IMR-90 (cell line): ENCODE measurements at regions not wholly inside any gene's neighbourhood (a gene's known extent, or its start where the extent isn't known, plus 50 kb on each side); places are given as distances from the start of the nearest gene placed in this dataset.

ENCODE experiments used
- ATAC-seq: fragments of 200-7000 bp; cut with Tn5 transposase; 2 replicates; pipeline ENCODE4 v1.9.1; 2020; ENCODE audit warnings: low read depth, mild to moderate bottlenecking, moderate library complexity
- BruUV-seq: library from RNA; stranded (reverse); fragments of 400-500 nt; replicated peaks from 2 replicates; lab custom pipeline; 2021; lab: Mats Ljungman, UMichigan
- CTCF ChIA-PET: fragments of 300-600 bp; formaldehyde crosslinking; extraction: SDS; loops from one replicate; lab custom pipeline; 2021; ENCODE audit warnings: antibody characterized with exemption; lab: Yijun Ruan, JAX
- POLR2A ChIA-PET: fragments of 300-600 bp; sonication (Branson Sonifier 250); formaldehyde crosslinking; loops from one replicate; lab custom pipeline; 2022; ENCODE audit warnings: antibody characterized with exemption; ENCODE audit not compliant: unreplicated experiment; lab: Charles Lee
- DNase-seq: peaks from one replicate; pipeline ENCODE4 v3.0.0; 2013
- H2AFZ ChIP-seq: replicated peaks from 2 replicates; pipeline ENCODE3; 2013; ENCODE audit warnings: low read length, mild to moderate bottlenecking; ENCODE audit not compliant: poor library complexity
- H2AK5ac ChIP-seq: 2 replicates; pipeline ENCODE4 v1.6.1; 2013; ENCODE audit warnings: low read depth, low read length, inconsistent platforms
- H2AK9ac ChIP-seq: replicated peaks from 2 replicates; pipeline ENCODE3; 2013; ENCODE audit warnings: mild to moderate bottlenecking, low read depth, low read length, moderate library complexity; ENCODE audit not compliant: poor library complexity
- H2BK120ac ChIP-seq: 2 replicates; pipeline ENCODE4 v1.6.1; 2013; ENCODE audit warnings: low read depth, low read length, inconsistent platforms
- H2BK15ac ChIP-seq: 3 replicates; pipeline ENCODE4 v1.6.1; 2013; ENCODE audit warnings: low read depth, low read length, inconsistent platforms
- H2BK20ac ChIP-seq: 2 replicates; pipeline ENCODE4 v1.6.1; 2013; ENCODE audit warnings: low read depth, mild to moderate bottlenecking, inconsistent platforms, low read length, moderate library complexity
- H2BK5ac ChIP-seq: 2 replicates; pipeline ENCODE4 v1.6.1; 2013; ENCODE audit warnings: mild to moderate bottlenecking, low read depth, low read length, inconsistent platforms; ENCODE audit not compliant: poor library complexity, severe bottlenecking
- H3K14ac ChIP-seq: replicated peaks from 2 replicates; pipeline ENCODE4 v1.6.1; 2013; ENCODE audit warnings: low read depth, low read length, inconsistent platforms
- H3K18ac ChIP-seq: 2 replicates; pipeline ENCODE4 v1.6.1; 2013; ENCODE audit warnings: low read depth, low read length, control low read depth
- H3K23ac ChIP-seq: 2 replicates; pipeline ENCODE4 v1.6.1; 2013; ENCODE audit warnings: low read depth, low read length, inconsistent platforms
- H3K27ac ChIP-seq: 2 replicates; pipeline ENCODE4 v1.5.1; 2013; ENCODE audit warnings: mild to moderate bottlenecking, control low read depth, low read length; ENCODE audit not compliant: insufficient read depth
- H3K27me3 ChIP-seq: 2 replicates; pipeline ENCODE4 v1.6.1; 2013; ENCODE audit warnings: low read length; ENCODE audit not compliant: control insufficient read depth, insufficient read depth
- H3K36me3 ChIP-seq: 2 replicates; pipeline ENCODE4 v1.6.1; 2013; ENCODE audit warnings: low read length, mixed read lengths; ENCODE audit not compliant: control insufficient read depth, insufficient read depth
- H3K4ac ChIP-seq: 2 replicates; pipeline ENCODE4 v1.6.1; 2013; ENCODE audit warnings: low read depth, low read length, inconsistent platforms
- H3K4me1 ChIP-seq: 2 replicates; pipeline ENCODE4 v1.6.1; 2013; ENCODE audit warnings: low read length, mixed read lengths; ENCODE audit not compliant: control insufficient read depth, insufficient read depth
- H3K4me2 ChIP-seq: 2 replicates; pipeline ENCODE4 v1.6.1; 2013; ENCODE audit warnings: low read depth, mild to moderate bottlenecking, control low read depth, low read length, moderate library complexity
- H3K4me3 ChIP-seq: 2 replicates; pipeline ENCODE4 v1.5.1; 2013; ENCODE audit warnings: low read depth, mild to moderate bottlenecking, control low read depth, low read length, moderate library complexity; ENCODE audit not compliant: insufficient read depth
- H3K56ac ChIP-seq: 2 replicates; pipeline ENCODE4 v1.6.1; 2013; ENCODE audit warnings: low read length, inconsistent platforms; ENCODE audit not compliant: insufficient read depth; ENCODE audit errors: extremely low read depth
- H3K79me1 ChIP-seq, 2 experiments: 2 replicates each; pipeline ENCODE4 v1.6.1; 2013; ENCODE audit warnings: low read length in 2 of 2, inconsistent platforms in 1 of 2, low read depth in 1 of 2
- H3K9ac ChIP-seq: 2 replicates; pipeline ENCODE4 v1.6.1; 2013; ENCODE audit warnings: low read depth, low read length, control low read depth
- H3K9me1 ChIP-seq: 2 replicates; pipeline ENCODE4 v1.6.1; 2013; ENCODE audit warnings: low read length, inconsistent platforms; ENCODE audit not compliant: insufficient read depth
- H3K9me3 ChIP-seq: 2 replicates; pipeline ENCODE4 v1.6.1; 2013; ENCODE audit warnings: low read length; ENCODE audit not compliant: control insufficient read depth, insufficient read depth
- H4K20me1 ChIP-seq: 2 replicates; pipeline ENCODE4 v1.6.1; 2013; ENCODE audit warnings: low read length, inconsistent platforms; ENCODE audit not compliant: insufficient read depth
- H4K5ac ChIP-seq: 2 replicates; pipeline ENCODE4 v1.6.1; 2013; ENCODE audit warnings: mild to moderate bottlenecking, low read depth, low read length, control low read depth
- H4K8ac ChIP-seq, 2 experiments: 2 replicates each; pipeline ENCODE4 v1.6.1; 2013; ENCODE audit warnings: low read depth in 2 of 2, low read length in 2 of 2, control low read depth in 1 of 2, inconsistent platforms in 1 of 2
- H4K91ac ChIP-seq: 2 replicates; pipeline ENCODE4 v1.6.1; 2013; ENCODE audit warnings: low read depth, low read length, inconsistent platforms; ENCODE audit not compliant: insufficient read depth
- BHLHE40 ChIP-seq: fragments of 150-350 bp; IDR thresholded peaks from 2 replicates; pipeline ENCODE4 v1.6.1; 2016; ENCODE audit warnings: mild to moderate bottlenecking, low read depth, low read length
- CEBPB ChIP-seq: IDR thresholded peaks from 2 replicates; pipeline ENCODE4 v1.6.1; 2012; ENCODE audit warnings: low read depth, low read length, improper control_type of control experiment
- CHD1 ChIP-seq: IDR thresholded peaks from 2 replicates; pipeline ENCODE4 v1.6.1; 2012; ENCODE audit warnings: low read depth, low read length, improper control_type of control experiment
- FOS ChIP-seq: fragments of 150-350 bp; IDR thresholded peaks from 2 replicates; pipeline ENCODE4 v1.6.1; 2016; ENCODE audit warnings: low read depth, low read length
- MAFK ChIP-seq: IDR thresholded peaks from 2 replicates; pipeline ENCODE4 v1.6.1; 2012; ENCODE audit warnings: low read depth, low read length, improper control_type of control experiment
- MAZ ChIP-seq: IDR thresholded peaks from 2 replicates; pipeline ENCODE4 v1.6.1; 2012; ENCODE audit warnings: low read depth, mild to moderate bottlenecking, low read length, improper control_type of control experiment, moderate library complexity, borderline replicate concordance
- MXI1 ChIP-seq: IDR thresholded peaks from 2 replicates; pipeline ENCODE4 v1.6.1; 2012; ENCODE audit warnings: low read depth, mild to moderate bottlenecking, low read length, moderate library complexity, borderline replicate concordance
- NFE2L2 ChIP-seq: fragments of 150-350 bp; IDR thresholded peaks from 2 replicates; pipeline ENCODE4 v1.6.1; 2016; ENCODE audit warnings: low read depth, mild to moderate bottlenecking, low read length
- POLR2A ChIP-seq: IDR thresholded peaks from 2 replicates; pipeline ENCODE4 v1.6.1; 2012; ENCODE audit warnings: mild to moderate bottlenecking, low read depth, low read length
- RAD21 ChIP-seq: IDR thresholded peaks from 2 replicates; pipeline ENCODE4 v1.6.1; 2012; ENCODE audit warnings: low read length, improper control_type of control experiment
- RCOR1 ChIP-seq: IDR thresholded peaks from 2 replicates; pipeline ENCODE4 v1.6.1; 2012; ENCODE audit warnings: mild to moderate bottlenecking, low read length, improper control_type of control experiment; ENCODE audit not compliant: insufficient replicate concordance
- RFX5 ChIP-seq: IDR thresholded peaks from 2 replicates; pipeline ENCODE4 v1.8.0; 2012; ENCODE audit warnings: low read depth, mild to moderate bottlenecking, low read length, moderate library complexity
- SMC3 ChIP-seq: fragments of 150-350 bp; IDR thresholded peaks from 2 replicates; pipeline ENCODE4 v1.6.1; 2016; ENCODE audit warnings: low read depth, mild to moderate bottlenecking, antibody characterized with exemption, low read length, moderate library complexity
- WGBS, 2 experiments: methylation state at CpG; one replicate each; pipeline versions ENCODE4 v1.1.5 to v1.1.7; 2013; ENCODE audit warnings: missing lambda C conversion rate in 2 of 2; ENCODE audit not compliant: insufficient read length in 1 of 2; ENCODE audit errors: extremely low coverage in 2 of 2; 5-methylcytosine and 5-hydroxymethylcytosine counted together
- dilution Hi-C: fragments of 300-500 bp; cut with HindIII; formaldehyde crosslinking; loops from one replicate; pipeline ENCODE4 v1.14.3; 2018; ENCODE audit warnings: low sequenced_read_pairs; ENCODE audit not compliant: unreplicated experiment
- in situ Hi-C: fragments of 300-500 bp; cut with MboI; formaldehyde crosslinking; loops from 3 replicates; pipeline ENCODE4 v1.14.3; 2019; ENCODE audit warnings: low sequenced_read_pairs, inconsistent platforms, mixed read lengths
- intact Hi-C: fragments of 100-400 bp; cut with micrococcal nuclease; formaldehyde crosslinking; loops from 2 replicates; pipeline ENCODE4 v1.10.0; 2022
- TF ChIP-seq, protein P1 (sequence below): fragments of 150-350 bp; IDR thresholded peaks from 2 replicates; pipeline ENCODE4 v1.6.1; 2016; ENCODE audit warnings: low read depth, mild to moderate bottlenecking, low read length, moderate library complexity, borderline replicate concordance
- TF ChIP-seq, protein P2 (sequence below): conservative IDR thresholded peaks from 2 replicates; pipeline ENCODE4 v1.5.1; 2012; ENCODE audit warnings: mild to moderate bottlenecking, low read depth, low read length, improper control_type of control experiment
- TF ChIP-seq, protein P3 (sequence below): fragments of 150-350 bp; IDR thresholded peaks from 2 replicates; pipeline ENCODE4 v1.6.1; 2017; ENCODE audit warnings: mild to moderate bottlenecking, antibody characterized with exemption, low read length, low read depth

DNA sequence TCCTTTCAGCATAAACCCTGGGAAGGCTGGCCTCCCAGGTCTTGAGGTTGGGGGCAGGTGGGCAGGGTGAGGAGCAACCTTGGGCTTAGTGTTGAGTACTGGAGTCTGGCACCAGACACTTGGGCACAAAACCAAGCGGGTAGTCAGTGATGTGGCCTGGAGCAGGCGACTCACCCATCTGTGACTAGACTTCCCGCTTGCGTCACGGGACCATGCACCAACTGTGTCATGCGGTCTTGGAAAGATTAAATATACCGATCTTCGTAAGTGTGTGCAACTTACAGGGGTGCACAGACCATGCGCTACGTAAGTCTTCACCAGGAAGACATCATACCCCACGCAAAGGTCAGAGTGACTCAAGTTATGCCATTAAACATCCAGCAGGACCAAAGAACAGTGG lies 304.4 kb upstream of the IRX4 start:
- H4K91ac ChIP-seq, result no peak overlapping the region
- peaks cover 29% of the 10 kb centered on the region for H3K9me3 ChIP-seq
- ChIA-PET POLR2A (no interaction called here), CTCF (no interaction called here)
- no peak overlapping the region for H2BK5ac ChIP-seq
- H2AK9ac ChIP-seq, result no peak overlapping the region
- H3K27ac ChIP-seq, result no peak overlapping the region
- no peaks in the 10 kb centered on the region for H3K9me1 ChIP-seq
- no peak overlapping the region for H2AFZ ChIP-seq
- no peak overlapping the region for H3K56ac ChIP-seq
- H3K36me3 ChIP-seq, result no peaks in the 10 kb centered on the region
- no peak overlapping the region for H3K4ac ChIP-seq
- H2BK20ac ChIP-seq, result no peak overlapping the region
- H3K4me3 ChIP-seq, result no peak overlapping the region
- WGBS, 2 experiments, result 89% methylated on average over 3 of the region's 11 CpGs; no CpG with 5 or more reads in 1 of the 2 experiments
- DNase-seq (no peak), ATAC-seq (no peak)
- H3K79me1 ChIP-seq, result no peaks in the 10 kb centered on the region
- H4K5ac ChIP-seq, result no peak overlapping the region
- no peaks in the 10 kb centered on the region for H3K4me1 ChIP-seq
- no peak overlapping the region for H3K23ac ChIP-seq
- TF ChIP-seq CEBPB, result no peak
- TF ChIP-seq RFX5, result no peak
- no peak for TF ChIP-seq SMC3
- no peak for TF ChIP-seq MAZ
- TF ChIP-seq, protein P1, sequence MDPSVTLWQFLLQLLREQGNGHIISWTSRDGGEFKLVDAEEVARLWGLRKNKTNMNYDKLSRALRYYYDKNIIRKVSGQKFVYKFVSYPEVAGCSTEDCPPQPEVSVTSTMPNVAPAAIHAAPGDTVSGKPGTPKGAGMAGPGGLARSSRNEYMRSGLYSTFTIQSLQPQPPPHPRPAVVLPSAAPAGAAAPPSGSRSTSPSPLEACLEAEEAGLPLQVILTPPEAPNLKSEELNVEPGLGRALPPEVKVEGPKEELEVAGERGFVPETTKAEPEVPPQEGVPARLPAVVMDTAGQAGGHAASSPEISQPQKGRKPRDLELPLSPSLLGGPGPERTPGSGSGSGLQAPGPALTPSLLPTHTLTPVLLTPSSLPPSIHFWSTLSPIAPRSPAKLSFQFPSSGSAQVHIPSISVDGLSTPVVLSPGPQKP, result no peak
- no peak for TF ChIP-seq POLR2A
- TF ChIP-seq, protein P2, sequence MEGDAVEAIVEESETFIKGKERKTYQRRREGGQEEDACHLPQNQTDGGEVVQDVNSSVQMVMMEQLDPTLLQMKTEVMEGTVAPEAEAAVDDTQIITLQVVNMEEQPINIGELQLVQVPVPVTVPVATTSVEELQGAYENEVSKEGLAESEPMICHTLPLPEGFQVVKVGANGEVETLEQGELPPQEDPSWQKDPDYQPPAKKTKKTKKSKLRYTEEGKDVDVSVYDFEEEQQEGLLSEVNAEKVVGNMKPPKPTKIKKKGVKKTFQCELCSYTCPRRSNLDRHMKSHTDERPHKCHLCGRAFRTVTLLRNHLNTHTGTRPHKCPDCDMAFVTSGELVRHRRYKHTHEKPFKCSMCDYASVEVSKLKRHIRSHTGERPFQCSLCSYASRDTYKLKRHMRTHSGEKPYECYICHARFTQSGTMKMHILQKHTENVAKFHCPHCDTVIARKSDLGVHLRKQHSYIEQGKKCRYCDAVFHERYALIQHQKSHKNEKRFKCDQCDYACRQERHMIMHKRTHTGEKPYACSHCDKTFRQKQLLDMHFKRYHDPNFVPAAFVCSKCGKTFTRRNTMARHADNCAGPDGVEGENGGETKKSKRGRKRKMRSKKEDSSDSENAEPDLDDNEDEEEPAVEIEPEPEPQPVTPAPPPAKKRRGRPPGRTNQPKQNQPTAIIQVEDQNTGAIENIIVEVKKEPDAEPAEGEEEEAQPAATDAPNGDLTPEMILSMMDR, result no peak
- TF ChIP-seq, protein P3, sequence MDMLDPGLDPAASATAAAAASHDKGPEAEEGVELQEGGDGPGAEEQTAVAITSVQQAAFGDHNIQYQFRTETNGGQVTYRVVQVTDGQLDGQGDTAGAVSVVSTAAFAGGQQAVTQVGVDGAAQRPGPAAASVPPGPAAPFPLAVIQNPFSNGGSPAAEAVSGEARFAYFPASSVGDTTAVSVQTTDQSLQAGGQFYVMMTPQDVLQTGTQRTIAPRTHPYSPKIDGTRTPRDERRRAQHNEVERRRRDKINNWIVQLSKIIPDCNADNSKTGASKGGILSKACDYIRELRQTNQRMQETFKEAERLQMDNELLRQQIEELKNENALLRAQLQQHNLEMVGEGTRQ, result no peak
- TF ChIP-seq MAFK, result no peak
- no peak for TF ChIP-seq NFE2L2
- TF ChIP-seq BHLHE40, result no peak
- no peak for TF ChIP-seq MXI1
- no peak for TF ChIP-seq RAD21
- no peak for TF ChIP-seq CHD1
- TF ChIP-seq FOS, result no peak
- no peak for TF ChIP-seq RCOR1
- H3K18ac ChIP-seq, result no peak overlapping the region
- no peak overlapping the region for H3K14ac ChIP-seq
- H4K20me1 ChIP-seq, result no peaks in the 10 kb centered on the region
- dilution Hi-C loops, result no loop called here
- H3K4me2 ChIP-seq, result no peak overlapping the region
- BruUV-seq, result no TSS peak
- in situ Hi-C loops, result no loop called here
- no peaks in the 10 kb centered on the region for H3K27me3 ChIP-seq
- no peak overlapping the region for H3K9ac ChIP-seq
- H2BK120ac ChIP-seq, result no peak overlapping the region
- intact Hi-C loops, result no loop called here
- H4K8ac ChIP-seq, result no peak overlapping the region
- H2BK15ac ChIP-seq, result no peak overlapping the region
- H2AK5ac ChIP-seq, result no peak overlapping the region
